HG03439 (cell line): ENCODE measurements at regions not wholly inside any gene's neighbourhood (a gene's known extent, or its start where the extent isn't known, plus 50 kb on each side); places are given as distances from the start of the nearest gene placed in this dataset.

Experiments used
- ATAC-seq: cut with Tn5 transposase; IDR thresholded peaks from one replicate; pipeline ENCODE4 v1.9.1; 2021; ENCODE audit warnings: mild to moderate bottlenecking, moderate library complexity; ENCODE audit not compliant: unreplicated experiment

DNA sequence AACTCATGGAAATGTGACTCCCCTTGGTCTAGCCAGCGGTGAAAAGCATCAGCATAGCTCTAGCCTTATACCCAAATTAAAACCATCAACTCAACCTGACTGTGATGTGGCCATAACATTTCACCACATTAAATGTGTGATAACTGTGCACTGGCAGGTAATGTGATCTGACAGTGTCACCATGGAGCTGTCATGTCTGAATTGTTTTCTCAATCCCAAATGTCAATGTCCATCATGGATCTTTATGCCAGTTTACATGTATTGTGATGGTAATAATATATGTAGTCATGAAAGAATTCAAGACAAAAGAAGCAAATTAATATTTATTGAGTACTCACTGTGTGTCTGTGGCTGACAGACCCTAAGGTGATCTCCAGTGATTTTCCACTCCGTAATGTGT lies 213.4 kb upstream of the EOMES start:
- no peak for ATAC-seq

GRCh38 chr3:27939521-27939920 lies 217.4 kb upstream of the EOMES start:
- ATAC-seq: no peak

DNA sequence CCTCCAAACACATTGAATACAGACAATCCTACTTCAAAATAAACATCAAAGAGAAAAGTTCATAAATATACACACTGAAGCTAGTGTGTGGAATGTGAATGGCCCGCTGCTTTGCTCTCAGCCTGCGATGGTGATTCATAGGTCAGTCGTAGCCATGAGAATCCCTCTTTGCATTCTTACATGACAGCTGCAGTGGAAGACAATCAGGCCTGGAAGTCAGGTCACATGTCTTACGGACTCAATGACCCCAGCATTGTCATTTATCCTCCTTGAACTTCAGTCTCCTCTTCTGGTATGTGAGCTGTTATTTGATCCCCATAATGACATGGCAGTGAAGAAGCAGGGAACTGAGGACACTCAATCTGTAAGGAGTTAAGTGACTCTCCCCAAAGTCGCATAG lies 217.8 kb upstream of the EOMES start:
- ATAC-seq: no peak

DNA sequence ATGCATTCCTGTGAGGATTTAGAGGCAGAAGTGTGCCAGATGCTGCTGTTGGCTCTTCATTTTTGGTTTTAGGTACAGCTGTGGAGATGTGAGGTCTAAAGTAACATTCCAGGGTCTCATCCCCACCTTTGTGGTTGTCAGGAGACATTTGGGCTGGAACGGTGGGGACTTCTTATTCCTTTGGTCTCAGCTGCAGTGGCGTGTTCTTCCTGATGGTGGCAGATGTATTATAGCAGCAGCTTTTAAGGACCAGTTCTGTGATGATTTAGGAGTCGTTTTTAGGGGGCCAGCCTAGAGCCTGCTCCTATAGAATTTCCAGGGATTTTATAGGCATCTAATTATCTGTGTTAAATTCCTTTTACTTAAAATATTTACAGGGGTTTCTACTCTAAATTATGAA lies 221.0 kb upstream of the EOMES start:
- ATAC-seq: no peak

GRCh38 chr3:27945229-27945628 lies 223.1 kb upstream of the EOMES start:
- no peak for ATAC-seq

DNA sequence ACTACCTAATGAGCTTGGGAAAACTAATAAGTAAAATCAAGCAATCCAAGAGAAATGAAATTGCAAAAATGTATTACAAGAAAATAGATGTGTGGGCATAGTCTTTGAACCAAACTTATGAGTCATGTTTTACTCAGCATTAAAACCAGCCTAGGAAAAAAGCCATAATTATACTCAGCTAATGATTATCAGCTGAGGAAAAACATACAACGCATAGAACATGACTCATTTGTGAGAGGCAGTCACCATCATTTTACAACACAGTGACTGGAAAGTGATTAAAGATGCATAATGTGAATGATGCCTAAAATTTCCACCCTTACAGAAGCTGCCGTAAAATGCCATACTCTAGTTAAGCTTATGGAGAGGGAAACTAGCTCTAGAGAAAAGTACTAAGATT lies 238.0 kb upstream of the EOMES start:
- ATAC-seq: no peak

- ATAC-seq: no peak
Observed at GRCh38 chr3:27963519-27963918, 241.4 kb upstream of the EOMES start.

DNA sequence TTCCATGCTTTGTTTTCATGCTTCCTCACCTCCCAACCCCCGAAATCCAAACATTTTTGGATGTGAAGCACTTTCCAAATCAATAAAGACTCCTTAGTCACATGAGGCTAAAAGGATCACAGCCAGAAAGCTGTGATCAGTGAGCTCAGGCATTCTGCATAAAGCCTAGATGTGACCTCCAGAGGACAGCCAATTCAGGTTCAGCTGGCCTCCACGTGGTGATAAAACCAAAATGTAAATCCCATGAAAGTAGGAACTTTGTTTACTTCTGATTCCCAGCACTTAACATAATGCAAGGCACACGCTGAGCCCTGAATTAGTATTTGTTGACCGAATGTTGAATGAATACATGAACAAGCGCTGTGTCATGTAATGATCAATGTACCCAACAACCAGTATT lies 249.5 kb upstream of the EOMES start:
- no peak for ATAC-seq

DNA sequence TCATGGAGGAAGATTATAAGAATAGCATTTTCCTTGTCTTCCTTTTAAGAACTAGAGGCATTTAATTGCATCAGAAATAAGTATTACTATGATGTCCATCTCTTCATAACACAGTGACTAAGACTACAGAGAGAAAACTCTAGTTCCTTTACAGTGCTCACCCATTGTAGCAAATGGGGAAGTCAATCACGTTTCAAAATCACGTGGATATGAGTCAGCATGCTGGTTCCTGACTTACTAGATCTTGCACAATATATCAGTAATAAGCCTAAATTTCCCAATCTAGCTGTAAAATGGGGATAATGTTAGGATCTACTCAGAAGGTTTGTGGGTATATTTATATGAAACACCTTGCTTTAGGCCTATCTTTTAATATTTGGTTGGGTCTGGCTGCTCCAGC lies 254.8 kb upstream of the EOMES start:
- ATAC-seq: no peak

GRCh38 chr3:27978440-27978839 lies 256.3 kb upstream of the EOMES start:
- no peak for ATAC-seq

- no peak for ATAC-seq
Observed at GRCh38 chr3:27985369-27986035, 255.9 kb upstream of the CMC1 start.

- no peak for ATAC-seq
Observed at GRCh38 chr3:27986234-27986879, 255.1 kb upstream of the CMC1 start.

DNA sequence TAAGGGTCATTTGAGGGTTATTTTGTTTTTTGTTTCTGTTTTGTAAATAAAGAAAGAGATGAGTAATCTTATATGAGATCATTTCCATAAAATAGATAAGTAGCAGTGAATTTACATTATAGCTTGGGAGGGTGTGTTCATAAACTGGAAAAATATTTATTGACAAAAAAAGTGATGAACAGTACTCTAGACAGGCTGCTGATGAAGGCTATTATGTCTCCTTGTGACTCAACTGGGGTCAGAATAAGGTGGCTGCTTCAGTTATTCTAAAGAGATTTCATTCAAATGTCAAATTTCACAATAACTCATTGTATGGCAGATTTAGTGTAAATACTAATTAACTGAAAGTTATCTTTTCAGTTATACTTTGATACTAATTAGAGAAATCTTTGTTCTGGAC lies 251.1 kb upstream of the CMC1 start:
- no peak for ATAC-seq

DNA sequence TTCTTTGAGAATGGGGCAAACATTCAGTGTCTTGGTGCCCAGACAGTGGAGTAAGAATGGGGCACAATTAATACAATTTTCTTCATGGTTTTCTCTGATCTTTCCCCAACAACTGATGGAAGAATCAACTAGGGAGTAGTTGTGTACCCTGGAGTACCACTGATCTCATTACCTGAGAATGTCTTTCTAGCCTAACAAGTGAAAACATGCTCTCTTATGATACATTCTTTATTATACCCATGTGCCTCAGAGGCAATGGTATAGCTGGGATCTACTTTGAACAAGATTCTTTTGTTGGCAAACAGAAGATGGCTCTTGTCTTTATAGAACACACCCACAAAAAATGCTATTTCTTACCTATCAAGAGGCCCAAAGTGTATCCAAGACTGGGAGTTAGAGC lies 250.6 kb upstream of the CMC1 start:
- ATAC-seq: no peak

DNA sequence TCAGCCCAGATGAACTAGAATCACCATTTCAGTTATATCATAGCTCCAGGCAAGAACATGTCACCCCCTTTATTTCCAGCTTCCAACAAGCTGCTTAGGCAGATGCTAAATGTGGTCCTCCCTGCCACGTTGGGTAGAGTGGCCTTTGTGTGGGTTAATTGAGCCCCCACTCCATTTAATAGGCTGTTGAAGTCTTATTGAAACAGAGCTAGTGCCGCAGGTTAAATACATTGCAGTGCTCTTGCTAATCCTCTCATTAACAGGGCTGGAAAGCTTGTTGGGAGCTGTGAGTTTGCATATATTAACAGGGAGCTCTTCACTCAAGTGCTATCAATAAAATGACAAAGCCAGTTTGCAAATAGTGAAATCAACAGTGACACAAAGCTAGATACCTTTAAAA lies 248.4 kb upstream of the CMC1 start:
- ATAC-seq: no peak

GRCh38 chr3:28000608-28001007 lies 240.8 kb upstream of the CMC1 start:
- no peak for ATAC-seq

GRCh38 chr3:28008235-28008634 lies 233.2 kb upstream of the CMC1 start:
- no peak for ATAC-seq

DNA sequence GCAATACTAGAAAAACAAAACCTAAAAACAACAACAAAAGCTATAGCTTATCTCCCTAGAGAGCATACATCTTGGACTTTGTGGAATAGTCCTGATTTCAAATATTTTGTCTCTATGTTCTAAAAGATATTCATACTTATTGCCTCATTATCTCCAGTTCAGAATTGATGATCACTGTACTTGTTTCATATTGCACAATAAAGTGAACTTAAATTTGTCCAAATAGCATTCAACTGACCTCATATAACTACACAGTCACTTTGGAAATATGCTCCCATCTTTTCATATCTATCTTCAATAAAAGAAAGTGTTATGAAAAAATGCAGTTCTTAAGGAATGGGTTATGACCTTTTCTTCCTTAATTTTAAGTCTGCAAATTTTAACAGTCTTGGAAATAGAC lies 228.6 kb upstream of the CMC1 start:
- no peak for ATAC-seq

- no peak for ATAC-seq
Observed at GRCh38 chr3:28013864-28014473, 227.4 kb upstream of the CMC1 start.

- ATAC-seq: no peak
Observed at GRCh38 chr3:28018925-28019718, 222.3 kb upstream of the CMC1 start.

- ATAC-seq: no peak
Observed at GRCh38 chr3:28019740-28020139, 221.7 kb upstream of the CMC1 start.

GRCh38 chr3:28022916-28023315 lies 218.5 kb upstream of the CMC1 start:
- ATAC-seq: no peak
